ENCODE measurements at regions not wholly inside any gene's neighbourhood (a gene's known extent, or its start where the extent isn't known, plus 50 kb on each side); places are given as distances from the start of the nearest gene placed in this dataset.

GRCh38 chr15:87572381-87572910 lies 684.1 kb downstream of the NTRK3 start:
- Histone ChIP-seq H3K4me3 (replicated peaks; ENCODE audit: insufficient read depth, low read length) (no peak overlapping the region), H3K27ac (replicated peaks) (no peak overlapping the region), H3K27me3 (ENCODE audit: insufficient read depth, poor library complexity, severe bottlenecking) (no peaks in the 10 kb centered on the region)
- no peak for DNase-seq (ENCODE audit: low read depth in 1 of 2, low spot score in 1 of 2)
- TF ChIP-seq, protein P1, sequence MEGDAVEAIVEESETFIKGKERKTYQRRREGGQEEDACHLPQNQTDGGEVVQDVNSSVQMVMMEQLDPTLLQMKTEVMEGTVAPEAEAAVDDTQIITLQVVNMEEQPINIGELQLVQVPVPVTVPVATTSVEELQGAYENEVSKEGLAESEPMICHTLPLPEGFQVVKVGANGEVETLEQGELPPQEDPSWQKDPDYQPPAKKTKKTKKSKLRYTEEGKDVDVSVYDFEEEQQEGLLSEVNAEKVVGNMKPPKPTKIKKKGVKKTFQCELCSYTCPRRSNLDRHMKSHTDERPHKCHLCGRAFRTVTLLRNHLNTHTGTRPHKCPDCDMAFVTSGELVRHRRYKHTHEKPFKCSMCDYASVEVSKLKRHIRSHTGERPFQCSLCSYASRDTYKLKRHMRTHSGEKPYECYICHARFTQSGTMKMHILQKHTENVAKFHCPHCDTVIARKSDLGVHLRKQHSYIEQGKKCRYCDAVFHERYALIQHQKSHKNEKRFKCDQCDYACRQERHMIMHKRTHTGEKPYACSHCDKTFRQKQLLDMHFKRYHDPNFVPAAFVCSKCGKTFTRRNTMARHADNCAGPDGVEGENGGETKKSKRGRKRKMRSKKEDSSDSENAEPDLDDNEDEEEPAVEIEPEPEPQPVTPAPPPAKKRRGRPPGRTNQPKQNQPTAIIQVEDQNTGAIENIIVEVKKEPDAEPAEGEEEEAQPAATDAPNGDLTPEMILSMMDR (IDR thresholded peaks at IDR 0.05; ENCODE audit: insufficient read depth, low read length), result no peak
- TF ChIP-seq GABPA (IDR thresholded peaks at IDR 0.05; ENCODE audit: low read depth), result no peak
- TF ChIP-seq, protein P2, sequence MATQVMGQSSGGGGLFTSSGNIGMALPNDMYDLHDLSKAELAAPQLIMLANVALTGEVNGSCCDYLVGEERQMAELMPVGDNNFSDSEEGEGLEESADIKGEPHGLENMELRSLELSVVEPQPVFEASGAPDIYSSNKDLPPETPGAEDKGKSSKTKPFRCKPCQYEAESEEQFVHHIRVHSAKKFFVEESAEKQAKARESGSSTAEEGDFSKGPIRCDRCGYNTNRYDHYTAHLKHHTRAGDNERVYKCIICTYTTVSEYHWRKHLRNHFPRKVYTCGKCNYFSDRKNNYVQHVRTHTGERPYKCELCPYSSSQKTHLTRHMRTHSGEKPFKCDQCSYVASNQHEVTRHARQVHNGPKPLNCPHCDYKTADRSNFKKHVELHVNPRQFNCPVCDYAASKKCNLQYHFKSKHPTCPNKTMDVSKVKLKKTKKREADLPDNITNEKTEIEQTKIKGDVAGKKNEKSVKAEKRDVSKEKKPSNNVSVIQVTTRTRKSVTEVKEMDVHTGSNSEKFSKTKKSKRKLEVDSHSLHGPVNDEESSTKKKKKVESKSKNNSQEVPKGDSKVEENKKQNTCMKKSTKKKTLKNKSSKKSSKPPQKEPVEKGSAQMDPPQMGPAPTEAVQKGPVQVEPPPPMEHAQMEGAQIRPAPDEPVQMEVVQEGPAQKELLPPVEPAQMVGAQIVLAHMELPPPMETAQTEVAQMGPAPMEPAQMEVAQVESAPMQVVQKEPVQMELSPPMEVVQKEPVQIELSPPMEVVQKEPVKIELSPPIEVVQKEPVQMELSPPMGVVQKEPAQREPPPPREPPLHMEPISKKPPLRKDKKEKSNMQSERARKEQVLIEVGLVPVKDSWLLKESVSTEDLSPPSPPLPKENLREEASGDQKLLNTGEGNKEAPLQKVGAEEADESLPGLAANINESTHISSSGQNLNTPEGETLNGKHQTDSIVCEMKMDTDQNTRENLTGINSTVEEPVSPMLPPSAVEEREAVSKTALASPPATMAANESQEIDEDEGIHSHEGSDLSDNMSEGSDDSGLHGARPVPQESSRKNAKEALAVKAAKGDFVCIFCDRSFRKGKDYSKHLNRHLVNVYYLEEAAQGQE (IDR thresholded peaks at IDR 0.05; ENCODE audit: insufficient replicate concordance, low read depth), result no peak
- no peak for TF ChIP-seq POLR2AphosphoS5 (IDR thresholded peaks at IDR 0.05; ENCODE audit: low read depth)
- TF ChIP-seq SPI1 (IDR thresholded peaks at IDR 0.05; ENCODE audit: borderline replicate concordance, low read depth), result no peak

DNA sequence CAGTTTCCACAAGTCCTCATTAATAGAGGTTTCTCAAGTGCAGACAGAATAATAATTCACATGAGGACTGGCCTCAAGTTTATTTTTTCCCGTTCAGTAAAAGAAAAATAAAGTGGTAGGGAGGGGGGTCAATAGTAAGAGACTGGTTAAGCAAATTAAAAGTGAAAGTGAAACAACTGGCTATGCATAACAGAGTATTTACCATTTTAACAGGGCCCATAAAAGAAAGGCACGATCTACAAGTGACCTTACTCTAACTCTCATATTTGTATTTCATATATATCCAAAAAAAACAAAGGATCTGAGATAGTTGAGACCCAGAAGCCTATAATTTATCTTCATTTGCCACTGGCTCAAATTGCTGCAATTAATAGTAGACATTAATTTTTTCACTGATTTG lies 686.3 kb downstream of the NTRK3 start:
- H3K4me3 ChIP-seq (replicated peaks; ENCODE audit: insufficient read depth, low read length), result no peak overlapping the region
- no peak for DNase-seq (ENCODE audit: low read depth in 1 of 2, low spot score in 1 of 2)
- no peak overlapping the region for H3K27ac ChIP-seq (replicated peaks)
- H3K27me3 ChIP-seq (ENCODE audit: insufficient read depth, poor library complexity, severe bottlenecking), result no peaks in the 10 kb centered on the region
- TF ChIP-seq, protein P2 (IDR thresholded peaks at IDR 0.05; ENCODE audit: insufficient replicate concordance, low read depth), result no peak
- TF ChIP-seq SPI1 (IDR thresholded peaks at IDR 0.05; ENCODE audit: borderline replicate concordance, low read depth) (no peak), POLR2AphosphoS5 (IDR thresholded peaks at IDR 0.05; ENCODE audit: low read depth) (no peak), GABPA (IDR thresholded peaks at IDR 0.05; ENCODE audit: low read depth) (no peak)
- TF ChIP-seq, protein P1 (IDR thresholded peaks at IDR 0.05; ENCODE audit: insufficient read depth, low read length), result no peak

DNA sequence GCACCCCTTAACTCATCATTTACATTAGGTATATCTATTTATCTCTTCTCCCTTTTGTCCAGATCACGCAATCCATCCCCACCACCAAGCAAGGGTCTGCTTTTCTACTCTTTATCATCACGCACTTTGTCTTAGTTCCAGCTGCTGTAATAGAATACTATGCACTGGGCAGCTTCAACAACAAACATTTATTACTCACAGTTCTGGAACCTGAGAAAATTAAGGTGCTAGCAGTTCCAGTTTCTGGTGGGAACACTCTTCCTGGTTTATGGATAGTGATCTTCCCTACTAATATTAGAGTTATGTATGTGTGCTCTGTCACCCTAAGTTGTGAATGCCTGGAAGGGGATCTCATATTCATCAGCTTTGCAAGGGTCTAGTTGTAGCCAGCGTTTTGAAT lies 687.0 kb downstream of the NTRK3 start:
- H3K4me3 ChIP-seq (replicated peaks; ENCODE audit: insufficient read depth, low read length), result no peak overlapping the region
- H3K27me3 ChIP-seq (ENCODE audit: insufficient read depth, poor library complexity, severe bottlenecking), result no peaks in the 10 kb centered on the region
- no peak for TF ChIP-seq SPI1 (IDR thresholded peaks at IDR 0.05; ENCODE audit: borderline replicate concordance, low read depth)
- TF ChIP-seq GABPA (IDR thresholded peaks at IDR 0.05; ENCODE audit: low read depth), result no peak
- TF ChIP-seq, protein P1 (IDR thresholded peaks at IDR 0.05; ENCODE audit: insufficient read depth, low read length), result no peak
- TF ChIP-seq, protein P2 (IDR thresholded peaks at IDR 0.05; ENCODE audit: insufficient replicate concordance, low read depth), result no peak
- TF ChIP-seq POLR2AphosphoS5 (IDR thresholded peaks at IDR 0.05; ENCODE audit: low read depth), result no peak
- H3K27ac ChIP-seq (replicated peaks), result no peak overlapping the region
- no peak for DNase-seq (ENCODE audit: low read depth in 1 of 2, low spot score in 1 of 2)

Measured in HL-60 (cell line).